WTC11 (cell line): ENCODE measurements at regions not wholly inside any gene's neighbourhood (a gene's known extent, or its start where the extent isn't known, plus 50 kb on each side); places are given as distances from the start of the nearest gene placed in this dataset.

Source experiments
- CREM ChIP-seq: sonication (generic); formaldehyde crosslinking; IDR thresholded peaks from 2 replicates; pipeline ENCODE4 v1.8.1; 2022; ENCODE audit warnings: mild to moderate bottlenecking, missing genetic modification reagents, moderate library complexity
- CTCF ChIP-seq: fragments of 200-600 bp; IDR thresholded peaks from 2 replicates; pipeline ENCODE4 v1.8.0; 2022; ENCODE audit warnings: antibody characterized with exemption
- USF1 ChIP-seq: sonication (generic); formaldehyde crosslinking; IDR thresholded peaks from 2 replicates; pipeline ENCODE4 v1.8.0; 2022; ENCODE audit warnings: mild to moderate bottlenecking, missing genetic modification reagents

- TF ChIP-seq CREM = no peak
- no peak for TF ChIP-seq CTCF
- TF ChIP-seq USF1 = no peak
Observed at GRCh38 chr22:27270818-27271510, 530.6 kb downstream of the MN1 start.
